Activated T-cell treated with anti-CD3 and anti-CD28 coated beads, Interleukin-2, amount 50 U/mL, for 24 hours (primary cell): ENCODE measurements at regions not wholly inside any gene's neighbourhood (a gene's known extent, or its start where the extent isn't known, plus 50 kb on each side); places are given as distances from the start of the nearest gene placed in this dataset.

Experiments
- DNase-seq: peaks from one replicate; pipeline ENCODE4 v3.0.0-alpha.2; 2020
- H3K27ac Mint-ChIP-seq: 2 replicates; pipeline ENCODE4 v1.8.0; 2020; ENCODE audit warnings: mild to moderate bottlenecking, mixed read lengths
- H3K27me3 Mint-ChIP-seq: 2 replicates; pipeline ENCODE4 v1.8.0; 2020; ENCODE audit warnings: mixed read lengths
- H3K36me3 Mint-ChIP-seq: 2 replicates; pipeline ENCODE4 v1.8.0; 2020; ENCODE audit warnings: low read depth, mixed read lengths
- H3K4me1 Mint-ChIP-seq: 2 replicates; pipeline ENCODE4 v1.8.0; 2020; ENCODE audit warnings: low read depth, mixed read lengths
- H3K4me3 Mint-ChIP-seq: 2 replicates; pipeline ENCODE4 v1.8.0; 2020; ENCODE audit warnings: mild to moderate bottlenecking, moderate library complexity, mixed read lengths
- H3K9me3 Mint-ChIP-seq: 2 replicates; pipeline ENCODE4 v1.8.0; 2020; ENCODE audit warnings: mixed read lengths

DNA sequence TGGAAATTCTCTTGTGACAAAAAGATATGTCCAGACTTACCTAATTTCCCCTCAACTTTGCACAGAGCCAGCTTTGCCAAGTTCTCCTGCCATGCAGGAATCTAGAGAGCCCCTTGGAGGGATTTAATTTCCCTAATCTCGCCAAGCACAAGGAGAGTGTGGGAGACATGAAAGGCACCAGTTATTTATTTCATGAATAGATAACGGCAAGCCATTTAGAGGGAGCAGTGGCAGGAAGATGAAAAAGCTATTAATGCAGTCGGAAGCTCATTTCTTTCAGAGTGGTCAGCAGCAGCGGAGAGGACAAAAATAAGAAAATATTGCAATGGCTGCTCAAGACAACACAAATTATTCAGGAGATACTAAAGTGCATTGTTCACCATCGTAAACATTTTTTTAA, 150.9 kb upstream of the WSCD2 start:
- no peak for DNase-seq
- Mint-ChIP-seq H3K36me3 (no peaks in the 10 kb centered on the region), H3K27ac (no peak overlapping the region), H3K4me3 (no peak overlapping the region), H3K4me1 (no peaks in the 10 kb centered on the region), H3K27me3 (peaks cover 32% of the 10 kb centered on the region), H3K9me3 (peaks cover 9% of the 10 kb centered on the region)

DNA sequence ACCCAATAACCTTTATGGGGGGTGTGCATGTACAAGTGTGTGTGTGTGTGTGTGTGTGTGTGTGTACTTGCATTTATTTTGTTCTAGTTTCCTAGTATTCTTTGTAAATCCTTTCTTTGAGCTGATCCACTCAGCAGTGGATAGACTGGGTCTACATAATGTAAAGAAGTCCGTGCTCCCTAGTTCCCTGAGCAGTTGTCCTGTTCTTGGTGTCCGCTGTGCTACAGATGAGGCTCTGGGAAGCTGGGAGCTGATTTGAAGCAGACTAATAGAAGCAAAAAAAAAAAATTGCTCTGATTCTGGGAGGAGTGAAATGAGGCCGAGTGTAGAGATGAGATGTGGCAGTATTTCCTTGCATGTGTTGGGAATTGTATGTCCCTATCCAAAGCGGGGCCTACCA, 150.4 kb upstream of the WSCD2 start:
- H3K27me3 Mint-ChIP-seq = peaks cover 32% of the 10 kb centered on the region

DNA sequence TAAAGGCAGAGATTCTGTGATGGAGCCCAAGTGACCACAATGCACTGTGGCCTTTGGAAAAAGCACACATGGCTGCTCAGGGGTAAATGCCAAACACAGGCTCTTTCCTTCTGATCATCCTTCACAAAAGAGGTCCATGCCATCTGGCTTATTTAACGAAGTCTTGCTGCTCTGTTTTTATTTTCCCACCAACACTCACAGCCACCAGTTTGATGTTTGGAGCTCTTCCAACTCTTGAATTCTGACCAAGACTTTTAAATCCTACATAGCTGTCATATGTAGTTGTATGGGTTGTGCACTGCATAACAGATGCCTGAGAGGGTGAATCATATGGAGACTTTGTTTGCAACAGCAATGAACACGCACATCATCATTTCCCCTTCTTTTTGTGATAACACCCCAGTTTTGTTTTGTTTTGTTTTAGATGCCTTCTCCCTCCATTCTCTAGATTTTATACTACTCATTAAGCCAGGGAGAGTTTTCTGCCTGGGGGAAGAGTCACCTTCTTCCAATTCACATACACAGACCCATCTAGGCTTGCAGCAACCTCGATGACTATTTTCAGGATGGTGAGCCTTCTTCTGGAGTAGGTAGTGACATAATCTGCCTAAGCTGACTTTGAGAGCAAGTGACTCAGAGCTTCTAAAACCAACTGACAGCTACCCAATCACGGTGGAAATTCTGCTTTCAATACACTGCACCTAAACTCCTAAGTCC, 145.2 kb upstream of the WSCD2 start:
- Mint-ChIP-seq H3K36me3 (no peaks in the 10 kb centered on the region), H3K27ac (no peak overlapping the region), H3K4me1 (no peaks in the 10 kb centered on the region), H3K9me3 (no peaks in the 10 kb centered on the region), H3K4me3 (no peak overlapping the region), H3K27me3 (peaks cover 16% of the 10 kb centered on the region)
- DNase-seq = no peak

More for the DNA sequence above, 150.4 kb upstream of the WSCD2 start:
- Mint-ChIP-seq H3K9me3 (peaks cover 9% of the 10 kb centered on the region), H3K4me3 (no peak overlapping the region), H3K36me3 (no peaks in the 10 kb centered on the region), H3K27ac (no peak overlapping the region), H3K4me1 (no peaks in the 10 kb centered on the region)
- no peak for DNase-seq

- DNase-seq = no peak
- Mint-ChIP-seq H3K4me3 (no peak overlapping the region), H3K4me1 (no peaks in the 10 kb centered on the region), H3K27me3 (peaks cover 19% of the 10 kb centered on the region), H3K27ac (no peak overlapping the region), H3K9me3 (no peaks in the 10 kb centered on the region), H3K36me3 (no peaks in the 10 kb centered on the region)
Measured at GRCh38 chr12:107984973-107985372, 144.1 kb upstream of the WSCD2 start.

DNA sequence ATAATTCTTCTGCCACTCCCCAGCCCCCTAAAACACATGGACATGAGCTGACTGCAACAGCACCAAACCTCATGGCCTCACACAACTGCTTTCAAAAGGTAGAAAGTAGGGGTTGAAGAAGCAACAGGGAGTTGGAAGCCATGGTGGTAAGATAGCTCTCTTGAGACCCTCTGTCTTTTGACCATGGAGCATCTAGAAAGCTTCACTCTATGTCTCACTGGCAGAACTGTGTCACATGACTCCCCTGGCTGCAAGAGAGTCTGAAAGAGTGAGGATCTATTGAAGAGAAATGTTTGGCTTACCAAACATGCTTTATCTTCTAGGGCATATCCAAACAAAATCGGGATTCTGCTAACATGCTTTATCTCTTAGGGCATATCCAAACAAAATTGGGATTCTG, 142.9 kb upstream of the WSCD2 start:
- peaks cover 22% of the 10 kb centered on the region for H3K27me3 Mint-ChIP-seq

GRCh38 chr12:107990325-107990724, 138.8 kb upstream of the WSCD2 start:
- Mint-ChIP-seq H3K27ac (no peak overlapping the region), H3K4me1 (no peaks in the 10 kb centered on the region), H3K27me3 (peaks cover 10% of the 10 kb centered on the region), H3K9me3 (no peaks in the 10 kb centered on the region), H3K4me3 (no peak overlapping the region), H3K36me3 (no peaks in the 10 kb centered on the region)
- peak; percentile 38 for DNase-seq

More for the DNA sequence above, 142.9 kb upstream of the WSCD2 start:
- Mint-ChIP-seq H3K36me3 (no peaks in the 10 kb centered on the region), H3K4me1 (no peaks in the 10 kb centered on the region), H3K9me3 (no peaks in the 10 kb centered on the region), H3K4me3 (no peak overlapping the region), H3K27ac (no peak overlapping the region)
- DNase-seq = no peak

DNA sequence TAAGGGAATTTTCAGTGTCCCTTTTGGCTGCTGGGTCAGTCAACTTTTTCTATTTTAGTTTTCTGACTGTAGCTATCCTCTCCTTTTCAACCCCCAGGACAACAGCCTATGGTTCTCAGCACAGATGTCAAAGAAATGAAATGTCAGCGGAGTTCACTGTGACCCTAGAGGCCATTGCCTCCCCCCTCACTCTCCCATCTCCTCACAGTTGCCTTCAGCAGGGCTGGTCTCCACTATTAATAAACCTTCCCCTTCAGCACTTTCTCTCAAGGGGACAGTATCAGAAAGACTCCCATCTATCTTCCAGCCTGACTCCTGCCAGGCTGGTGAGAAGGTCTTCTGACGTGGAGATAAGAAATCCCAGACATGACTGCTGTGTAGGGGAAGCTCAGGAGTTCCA, 137.1 kb upstream of the WSCD2 start:
- Mint-ChIP-seq H3K27me3 (peaks cover 18% of the 10 kb centered on the region), H3K36me3 (no peaks in the 10 kb centered on the region), H3K4me3 (no peak overlapping the region), H3K9me3 (no peaks in the 10 kb centered on the region), H3K4me1 (no peaks in the 10 kb centered on the region), H3K27ac (no peak overlapping the region)
- DNase-seq = no peak

GRCh38 chr12:107992870-107993451, 136.1 kb upstream of the WSCD2 start:
- H3K4me1 Mint-ChIP-seq = no peaks in the 10 kb centered on the region
- no peak overlapping the region for H3K27ac Mint-ChIP-seq
- no peak for DNase-seq
- no peaks in the 10 kb centered on the region for H3K36me3 Mint-ChIP-seq
- H3K27me3 Mint-ChIP-seq = peaks cover 22% of the 10 kb centered on the region
- H3K9me3 Mint-ChIP-seq = no peaks in the 10 kb centered on the region
- no peak overlapping the region for H3K4me3 Mint-ChIP-seq

GRCh38 chr12:107998863-107999262, 130.2 kb upstream of the WSCD2 start:
- no peak for DNase-seq
- Mint-ChIP-seq H3K27ac (no peak overlapping the region), H3K4me3 (no peak overlapping the region), H3K36me3 (no peaks in the 10 kb centered on the region), H3K4me1 (no peaks in the 10 kb centered on the region), H3K9me3 (peaks cover 5% of the 10 kb centered on the region), H3K27me3 (peaks cover 40% of the 10 kb centered on the region)

DNA sequence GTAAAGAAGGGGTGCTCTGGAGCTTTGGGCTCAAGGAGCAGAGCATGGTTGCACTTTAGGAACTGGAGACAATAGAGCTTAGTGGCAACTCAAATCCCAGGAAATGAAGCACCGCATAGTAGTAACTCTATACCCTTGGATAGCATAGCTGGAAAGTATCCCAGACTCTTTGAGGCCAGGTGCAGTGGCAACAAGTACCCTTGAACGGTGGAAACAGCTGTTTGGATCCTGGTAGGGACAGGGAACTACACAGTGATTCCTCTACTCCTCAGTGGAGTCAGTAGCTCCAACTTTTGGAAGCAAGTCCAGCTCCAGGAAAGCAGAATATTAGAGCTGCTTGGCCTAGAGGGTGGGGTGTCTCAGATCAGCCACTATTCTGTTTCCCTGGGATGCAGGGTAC, 129.0 kb upstream of the WSCD2 start:
- Mint-ChIP-seq H3K4me3 (no peak overlapping the region), H3K36me3 (no peaks in the 10 kb centered on the region), H3K4me1 (no peaks in the 10 kb centered on the region), H3K27me3 (peaks cover 45% of the 10 kb centered on the region), H3K9me3 (peaks cover 5% of the 10 kb centered on the region), H3K27ac (no peak overlapping the region)
- no peak for DNase-seq

- Mint-ChIP-seq H3K4me3 (no peak overlapping the region), H3K9me3 (peaks cover 4% of the 10 kb centered on the region), H3K27me3 (peaks cover 36% of the 10 kb centered on the region), H3K27ac (no peak overlapping the region), H3K36me3 (no peaks in the 10 kb centered on the region), H3K4me1 (peaks cover 5% of the 10 kb centered on the region)
- DNase-seq = no peak
Measured at GRCh38 chr12:108004319-108004718, 124.8 kb upstream of the WSCD2 start.

DNA sequence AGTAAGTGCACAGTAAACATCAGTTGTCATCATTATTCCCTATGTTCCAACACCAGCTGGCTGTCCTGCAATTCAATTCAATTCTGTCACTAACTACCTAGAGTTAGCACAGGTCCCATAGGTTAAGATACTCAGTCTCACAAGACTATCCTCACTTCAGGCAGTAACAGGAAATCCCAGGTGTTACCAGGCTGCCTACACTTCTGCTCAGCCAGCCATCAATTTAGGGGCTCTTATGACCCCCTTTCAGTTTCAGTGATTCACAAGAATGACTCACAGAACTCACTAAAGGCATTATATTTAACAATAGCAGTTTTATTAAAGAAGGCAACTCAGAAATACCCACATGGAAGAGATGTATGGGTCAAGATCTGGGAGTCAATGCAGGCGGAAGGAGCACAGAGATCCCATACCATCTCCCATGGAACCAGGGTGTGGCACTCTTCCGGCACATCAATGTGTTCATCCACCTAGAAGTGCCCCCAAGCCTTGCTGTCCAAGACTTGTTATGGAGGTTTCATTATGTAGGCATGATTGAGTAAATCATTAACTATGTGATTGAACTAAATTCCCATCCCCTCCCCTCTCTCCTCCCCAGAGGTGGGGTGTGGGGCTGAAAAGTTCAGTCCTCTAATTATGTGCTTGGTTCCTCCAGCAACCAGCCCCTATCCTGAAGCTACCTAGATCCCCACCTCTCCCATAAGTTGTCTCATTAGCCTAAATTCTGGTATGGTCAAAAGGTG, 120.8 kb upstream of the WSCD2 start:
- H3K9me3 Mint-ChIP-seq = no peaks in the 10 kb centered on the region

DNA sequence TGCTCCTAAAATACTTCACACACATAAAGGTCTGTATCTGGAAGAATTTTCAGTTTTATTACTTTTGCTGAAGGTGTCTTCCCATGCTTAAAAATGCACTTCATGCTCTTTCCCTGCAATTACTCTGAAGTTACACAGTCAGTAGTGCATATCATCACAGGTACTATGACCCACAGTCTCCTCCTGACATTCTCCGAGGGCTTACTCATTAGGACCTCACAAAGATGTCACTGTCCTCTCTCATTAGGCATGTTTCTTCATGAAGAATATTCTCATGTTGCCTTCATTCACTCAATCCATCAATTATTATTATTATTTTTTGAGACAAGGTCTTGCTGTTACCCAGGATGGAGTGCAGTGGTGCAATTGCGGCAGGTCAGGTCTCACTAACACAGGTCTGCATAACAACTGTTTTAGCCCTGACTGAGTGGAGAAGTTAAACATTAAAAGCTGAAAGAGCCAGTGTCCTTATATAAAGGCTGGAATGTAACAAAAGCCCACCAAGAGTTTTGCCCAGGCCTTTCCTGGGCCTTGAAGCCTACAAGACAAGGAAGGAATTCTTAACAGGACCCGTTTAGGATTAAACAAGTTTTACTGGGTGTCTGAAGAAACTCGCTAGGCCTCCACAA, 119.5 kb upstream of the WSCD2 start:
- H3K27ac Mint-ChIP-seq = no peak overlapping the region
- no peaks in the 10 kb centered on the region for H3K9me3 Mint-ChIP-seq

More for the DNA sequence above, 120.8 kb upstream of the WSCD2 start:
- Mint-ChIP-seq H3K4me3 (no peak overlapping the region), H3K27ac (no peak overlapping the region), H3K36me3 (no peaks in the 10 kb centered on the region), H3K27me3 (peaks cover 29% of the 10 kb centered on the region), H3K4me1 (peaks cover 5% of the 10 kb centered on the region)
- no peak for DNase-seq

GRCh38 chr12:108016022-108016564, 113.0 kb upstream of the WSCD2 start:
- Mint-ChIP-seq H3K9me3 (peaks cover 2% of the 10 kb centered on the region), H3K36me3 (no peaks in the 10 kb centered on the region), H3K4me3 (no peak overlapping the region), H3K4me1 (no peaks in the 10 kb centered on the region), H3K27me3 (peaks cover 39% of the 10 kb centered on the region), H3K27ac (no peak overlapping the region)
- no peak for DNase-seq

More for the DNA sequence above, 119.5 kb upstream of the WSCD2 start:
- no peak overlapping the region for H3K4me3 Mint-ChIP-seq
- no peak for DNase-seq
- H3K36me3 Mint-ChIP-seq = no peaks in the 10 kb centered on the region
- peaks cover 29% of the 10 kb centered on the region for H3K27me3 Mint-ChIP-seq
- peaks cover 5% of the 10 kb centered on the region for H3K4me1 Mint-ChIP-seq
